Panc1 (cell line): ENCODE measurements at regions not wholly inside any gene's neighbourhood (a gene's known extent, or its start where the extent isn't known, plus 50 kb on each side); places are given as distances from the start of the nearest gene placed in this dataset.

Experiments used
- CTCF ChIP-seq: fragments of 450-650 bp; IDR thresholded peaks from 2 replicates; pipeline ENCODE4 v1.5.1; 2017; ENCODE audit warnings: mild to moderate bottlenecking
- POLR2AphosphoS5 ChIP-seq: IDR thresholded peaks from 2 replicates; pipeline ENCODE4 v1.6.1; 2012; ENCODE audit warnings: mild to moderate bottlenecking, low read depth, low read length, moderate library complexity
- REST ChIP-seq, 2 experiments: IDR thresholded peaks; 2 replicates each; pipeline ENCODE4 v1.6.1; 2011 to 2012; ENCODE audit warnings: low read depth in 2 of 2, control low read depth in 1 of 2, low read length in 1 of 2, mild to moderate bottlenecking in 1 of 2, moderate library complexity in 1 of 2; ENCODE audit not compliant: insufficient read depth in 1 of 2
- SIN3A ChIP-seq: IDR thresholded peaks from 2 replicates; pipeline ENCODE4 v1.6.1; 2012; ENCODE audit warnings: low read depth, mild to moderate bottlenecking, low read length, moderate library complexity, borderline replicate concordance; ENCODE audit not compliant: insufficient read depth
- TCF7L2 ChIP-seq: IDR thresholded peaks from 2 replicates; pipeline ENCODE4 v1.6.1; 2011; ENCODE audit warnings: mild to moderate bottlenecking, low read depth, low read length, inconsistent platforms

DNA sequence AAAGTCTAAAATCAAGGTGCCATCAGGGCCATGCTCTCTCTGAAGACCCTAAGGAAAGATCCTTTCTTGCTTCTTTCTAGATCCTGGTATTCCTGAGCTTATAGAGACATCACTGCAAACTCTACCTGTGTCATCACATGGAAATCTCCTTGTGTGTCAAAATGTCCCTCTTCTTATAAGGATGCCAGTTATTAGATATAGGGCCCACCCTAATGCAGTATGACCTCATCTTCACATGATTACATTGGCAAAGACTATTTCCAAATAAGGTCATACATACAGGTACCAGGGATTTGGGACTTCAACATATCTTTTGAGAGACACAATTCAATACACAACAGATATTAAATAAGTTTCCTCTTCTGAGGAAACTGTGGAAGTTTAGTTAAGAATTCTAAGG is 123.9 kb downstream of the UNC5CL start:
- no peak for TF ChIP-seq POLR2AphosphoS5
- TF ChIP-seq CTCF = no peak
- no peak for TF ChIP-seq REST (IDR thresholded peaks at IDR 0.05; ENCODE audit: insufficient read depth in 1 of 2, low read depth in 2 of 2, low read length in 1 of 2)
- no peak for TF ChIP-seq SIN3A
- TF ChIP-seq TCF7L2 = no peak
